SK-N-SH treated with all-trans-retinoic acid at 6 μM for 48 hours (cell line): ENCODE measurements at regions not wholly inside any gene's neighbourhood (a gene's known extent, or its start where the extent isn't known, plus 50 kb on each side); places are given as distances from the start of the nearest gene placed in this dataset.

ENCODE experiments used
- ATAC-seq: fragments of 200-7000 bp; cut with Tn5 transposase; 3 replicates; pipeline ENCODE4 v1.9.1; 2020; ENCODE audit warnings: mild to moderate bottlenecking, moderate library complexity
- ARNTL ChIP-seq: fragments of 450-650 bp; formaldehyde crosslinking; IDR thresholded peaks from 2 replicates; pipeline ENCODE4 v1.5.0; 2020; ENCODE audit warnings: low read depth, mild to moderate bottlenecking, moderate library complexity, borderline replicate concordance
- BACH2 ChIP-seq: fragments of 250-450 bp; sonication (Bioruptor Pico); IDR thresholded peaks from 2 replicates; pipeline ENCODE4 v1.9.0; 2021; ENCODE audit warnings: mild to moderate bottlenecking, borderline replicate concordance
- CREB5 ChIP-seq: fragments of 250-450 bp; sonication (Bioruptor Pico); IDR thresholded peaks from 2 replicates; pipeline ENCODE4 v1.5.1; 2020; ENCODE audit warnings: low read depth, mild to moderate bottlenecking, moderate library complexity
- CSDC2 ChIP-seq: fragments of 250-450 bp; sonication (Bioruptor Pico); IDR thresholded peaks from 2 replicates; pipeline ENCODE4 v1.5.0; 2020; ENCODE audit warnings: mild to moderate bottlenecking, moderate library complexity
- CSRNP3 ChIP-seq: fragments of 250-450 bp; sonication (Bioruptor Pico); IDR thresholded peaks from 2 replicates; pipeline ENCODE4 v1.5.1; 2021; ENCODE audit warnings: mild to moderate bottlenecking, moderate library complexity
- ESRRG ChIP-seq: fragments of 250-450 bp; sonication (Bioruptor Pico); IDR thresholded peaks from 2 replicates; pipeline ENCODE4 v1.6.1; 2021; ENCODE audit warnings: mild to moderate bottlenecking
- GLIS3 ChIP-seq: fragments of 250-450 bp; sonication (Bioruptor Pico); IDR thresholded peaks from 2 replicates; pipeline ENCODE4 v1.5.0; 2020; ENCODE audit warnings: mild to moderate bottlenecking, moderate library complexity
- OSR1 ChIP-seq: fragments of 250-450 bp; sonication (Bioruptor Pico); IDR thresholded peaks from 2 replicates; pipeline ENCODE4 v1.8.0; 2022; ENCODE audit warnings: moderate library complexity, mild to moderate bottlenecking, inconsistent platforms
- PATZ1 ChIP-seq: fragments of 250-450 bp; sonication (Bioruptor Pico); IDR thresholded peaks from 2 replicates; pipeline ENCODE4 v1.8.0; 2020; ENCODE audit warnings: mild to moderate bottlenecking, moderate library complexity, borderline replicate concordance
- POU6F1 ChIP-seq: fragments of 250-450 bp; sonication (Bioruptor Pico); IDR thresholded peaks from 2 replicates; pipeline ENCODE4 v1.8.0; 2021; ENCODE audit warnings: low read depth, mild to moderate bottlenecking, moderate library complexity, borderline replicate concordance
- PPARA ChIP-seq: fragments of 250-450 bp; sonication (Bioruptor Pico); IDR thresholded peaks from 2 replicates; pipeline ENCODE4 v1.5.0; 2020; ENCODE audit warnings: mild to moderate bottlenecking, borderline replicate concordance
- RARB ChIP-seq: fragments of 250-450 bp; sonication (Bioruptor Pico); IDR thresholded peaks from 2 replicates; pipeline ENCODE4 v1.8.0; 2021; ENCODE audit warnings: mild to moderate bottlenecking, moderate library complexity
- SNAI2 ChIP-seq: fragments of 250-450 bp; sonication (Bioruptor Pico); IDR thresholded peaks from 2 replicates; pipeline ENCODE4 v1.5.0; 2020; ENCODE audit warnings: mild to moderate bottlenecking, moderate library complexity
- TCF4 ChIP-seq: fragments of 250-450 bp; sonication (Bioruptor Pico); IDR thresholded peaks from 2 replicates; pipeline ENCODE4 v1.8.0; 2021; ENCODE audit warnings: mild to moderate bottlenecking, moderate library complexity, borderline replicate concordance
- TOX ChIP-seq: fragments of 250-450 bp; sonication (Bioruptor Pico); IDR thresholded peaks from 2 replicates; pipeline ENCODE4 v1.8.0; 2021; ENCODE audit warnings: mild to moderate bottlenecking, moderate library complexity, borderline replicate concordance
- TSHZ2 ChIP-seq: fragments of 250-450 bp; sonication (Bioruptor Pico); IDR thresholded peaks from 2 replicates; pipeline ENCODE4 v1.5.0; 2020; ENCODE audit warnings: mild to moderate bottlenecking, moderate library complexity
- ZC3H10 ChIP-seq: fragments of 250-450 bp; sonication (Bioruptor Pico); IDR thresholded peaks from 2 replicates; pipeline ENCODE4 v1.5.1; 2021; ENCODE audit warnings: mild to moderate bottlenecking, moderate library complexity
- ZFP3 ChIP-seq: fragments of 250-450 bp; sonication (Bioruptor Pico); IDR thresholded peaks from 2 replicates; pipeline ENCODE4 v1.5.0; 2020; ENCODE audit warnings: mild to moderate bottlenecking, moderate library complexity
- ZFP30 ChIP-seq: fragments of 450-650 bp; formaldehyde crosslinking; IDR thresholded peaks from 2 replicates; pipeline ENCODE4 v1.5.0; 2022; ENCODE audit warnings: mild to moderate bottlenecking, moderate library complexity
- ZNF565 ChIP-seq: fragments of 450-650 bp; formaldehyde crosslinking; conservative IDR thresholded peaks from 2 replicates; pipeline ENCODE4 v1.5.0; 2020; ENCODE audit warnings: low read depth, mild to moderate bottlenecking, moderate library complexity
- ZNF70 ChIP-seq: fragments of 450-650 bp; formaldehyde crosslinking; IDR thresholded peaks from 2 replicates; pipeline ENCODE4 v1.5.0; 2020; ENCODE audit warnings: mild to moderate bottlenecking, moderate library complexity
- ZNF8 ChIP-seq: fragments of 450-650 bp; formaldehyde crosslinking; IDR thresholded peaks from 2 replicates; pipeline ENCODE4 v1.5.0; 2020; ENCODE audit warnings: mild to moderate bottlenecking, moderate library complexity

GRCh38 chr2:107148496-107148895, 262.5 kb upstream of the ST6GAL2 start:
- ATAC-seq = no peak
- no peak for TF ChIP-seq ZFP30 (CRISPR knock-in tag)
- TF ChIP-seq CSDC2 = no peak
- no peak for TF ChIP-seq TCF4 (CRISPR knock-in tag)
- TF ChIP-seq TOX = no peak
- TF ChIP-seq RARB (CRISPR knock-in tag) = no peak
- TF ChIP-seq BACH2 (CRISPR knock-in tag) = no peak
- TF ChIP-seq POU6F1 (CRISPR knock-in tag) = no peak
- TF ChIP-seq ZNF8 (CRISPR knock-in tag) = no peak
- TF ChIP-seq SNAI2 = no peak
- TF ChIP-seq ZFP3 (CRISPR knock-in tag) = no peak
- TF ChIP-seq ESRRG (CRISPR knock-in tag) = no peak
- TF ChIP-seq CREB5 (CRISPR knock-in tag) = no peak
- TF ChIP-seq CSRNP3 (CRISPR knock-in tag) = no peak
- no peak for TF ChIP-seq ZNF70 (CRISPR knock-in tag)
- TF ChIP-seq ZC3H10 = no peak
- TF ChIP-seq PATZ1 (CRISPR knock-in tag) = no peak
- TF ChIP-seq PPARA (CRISPR knock-in tag) = no peak
- no peak for TF ChIP-seq TSHZ2 (CRISPR knock-in tag)
- TF ChIP-seq OSR1 (CRISPR knock-in tag) = no peak

- no peak for ATAC-seq
- no peak for TF ChIP-seq ZC3H10
- no peak for TF ChIP-seq PATZ1 (CRISPR knock-in tag)
- no peak for TF ChIP-seq ARNTL (CRISPR knock-in tag)
- no peak for TF ChIP-seq BACH2 (CRISPR knock-in tag)
- TF ChIP-seq SNAI2 = no peak
- TF ChIP-seq OSR1 (CRISPR knock-in tag) = no peak
- no peak for TF ChIP-seq RARB (CRISPR knock-in tag)
- TF ChIP-seq ZNF565 (CRISPR knock-in tag) = no peak
- TF ChIP-seq GLIS3 (CRISPR knock-in tag) = no peak
- TF ChIP-seq ZFP30 (CRISPR knock-in tag) = no peak
- no peak for TF ChIP-seq ESRRG (CRISPR knock-in tag)
- TF ChIP-seq TSHZ2 (CRISPR knock-in tag) = no peak
- no peak for TF ChIP-seq CREB5 (CRISPR knock-in tag)
Measured at GRCh38 chr2:107160640-107161239, 274.8 kb upstream of the ST6GAL2 start.
